ENCODE measurements at regions not wholly inside any gene's neighbourhood (a gene's known extent, or its start where the extent isn't known, plus 50 kb on each side); places are given as distances from the start of the nearest gene placed in this dataset.

GRCh38 chr2:126748188-126748760, 92.3 kb downstream of the GYPC start:
- Histone ChIP-seq H3K27me3 (ENCODE audit: insufficient read depth, low read depth) (peaks cover 71% of the 10 kb centered on the region), H4K20me1 (ENCODE audit: insufficient read depth) (no peaks in the 10 kb centered on the region), H3K27ac (no peak overlapping the region), H3K4me3 (no peak overlapping the region), H3F3A (ENCODE audit: insufficient read depth, low read depth) (no peaks in the 10 kb centered on the region), H3K4me1 (replicated peaks; ENCODE audit: insufficient read depth) (no peaks in the 10 kb centered on the region), H2AFZ (no peak overlapping the region), H3K9me3 (ENCODE audit: insufficient read depth, low read depth) (no peaks in the 10 kb centered on the region), H3K9me2 (ENCODE audit: insufficient read depth) (no peaks in the 10 kb centered on the region), H3K79me2 (ENCODE audit: low read depth) (no peaks in the 10 kb centered on the region), H3K4me2 (no peak overlapping the region), H3K36me3 (ENCODE audit: low read depth) (no peaks in the 10 kb centered on the region)
- TF ChIP-seq, protein P1, sequence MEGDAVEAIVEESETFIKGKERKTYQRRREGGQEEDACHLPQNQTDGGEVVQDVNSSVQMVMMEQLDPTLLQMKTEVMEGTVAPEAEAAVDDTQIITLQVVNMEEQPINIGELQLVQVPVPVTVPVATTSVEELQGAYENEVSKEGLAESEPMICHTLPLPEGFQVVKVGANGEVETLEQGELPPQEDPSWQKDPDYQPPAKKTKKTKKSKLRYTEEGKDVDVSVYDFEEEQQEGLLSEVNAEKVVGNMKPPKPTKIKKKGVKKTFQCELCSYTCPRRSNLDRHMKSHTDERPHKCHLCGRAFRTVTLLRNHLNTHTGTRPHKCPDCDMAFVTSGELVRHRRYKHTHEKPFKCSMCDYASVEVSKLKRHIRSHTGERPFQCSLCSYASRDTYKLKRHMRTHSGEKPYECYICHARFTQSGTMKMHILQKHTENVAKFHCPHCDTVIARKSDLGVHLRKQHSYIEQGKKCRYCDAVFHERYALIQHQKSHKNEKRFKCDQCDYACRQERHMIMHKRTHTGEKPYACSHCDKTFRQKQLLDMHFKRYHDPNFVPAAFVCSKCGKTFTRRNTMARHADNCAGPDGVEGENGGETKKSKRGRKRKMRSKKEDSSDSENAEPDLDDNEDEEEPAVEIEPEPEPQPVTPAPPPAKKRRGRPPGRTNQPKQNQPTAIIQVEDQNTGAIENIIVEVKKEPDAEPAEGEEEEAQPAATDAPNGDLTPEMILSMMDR (conservative IDR thresholded peaks at IDR 0.05) = no peak
- no peak for TF ChIP-seq EZH2 (IDR thresholded peaks at IDR 0.05; ENCODE audit: low read depth)
- CTCF ChIA-PET = no interaction called here
- BruUV-seq (replicated peaks) = no TSS peak
- POLR2A ChIA-PET (ENCODE audit: unreplicated experiment) = no interaction called here
- intact Hi-C loops (cut with micrococcal nuclease; ENCODE audit: unreplicated experiment) = no loop called here
- no peak for DNase-seq

- Histone ChIP-seq H3K4me3 (no peak overlapping the region), H3K27me3 (ENCODE audit: insufficient read depth, low read depth) (peaks cover 70% of the 10 kb centered on the region), H3K9me2 (ENCODE audit: insufficient read depth) (no peaks in the 10 kb centered on the region), H3K79me2 (ENCODE audit: low read depth) (no peaks in the 10 kb centered on the region), H2AFZ (no peak overlapping the region), H3K36me3 (ENCODE audit: low read depth) (no peaks in the 10 kb centered on the region), H4K20me1 (ENCODE audit: insufficient read depth) (no peaks in the 10 kb centered on the region), H3K4me1 (replicated peaks; ENCODE audit: insufficient read depth) (no peaks in the 10 kb centered on the region), H3K9me3 (ENCODE audit: insufficient read depth, low read depth) (no peaks in the 10 kb centered on the region), H3K4me2 (no peak overlapping the region), H3F3A (ENCODE audit: insufficient read depth, low read depth) (no peaks in the 10 kb centered on the region), H3K27ac (no peak overlapping the region)
- no peak for DNase-seq
- POLR2A ChIA-PET (ENCODE audit: unreplicated experiment) = no interaction called here
- no peak for TF ChIP-seq EZH2 (IDR thresholded peaks at IDR 0.05; ENCODE audit: low read depth)
- TF ChIP-seq, protein P1 (conservative IDR thresholded peaks at IDR 0.05) = no peak
- CTCF ChIA-PET = no interaction called here
- no TSS peak for BruUV-seq (replicated peaks)
- intact Hi-C loops (cut with micrococcal nuclease; ENCODE audit: unreplicated experiment) = no loop called here
Observed at GRCh38 chr2:126748929-126749518, 93.1 kb downstream of the GYPC start.

DNA sequence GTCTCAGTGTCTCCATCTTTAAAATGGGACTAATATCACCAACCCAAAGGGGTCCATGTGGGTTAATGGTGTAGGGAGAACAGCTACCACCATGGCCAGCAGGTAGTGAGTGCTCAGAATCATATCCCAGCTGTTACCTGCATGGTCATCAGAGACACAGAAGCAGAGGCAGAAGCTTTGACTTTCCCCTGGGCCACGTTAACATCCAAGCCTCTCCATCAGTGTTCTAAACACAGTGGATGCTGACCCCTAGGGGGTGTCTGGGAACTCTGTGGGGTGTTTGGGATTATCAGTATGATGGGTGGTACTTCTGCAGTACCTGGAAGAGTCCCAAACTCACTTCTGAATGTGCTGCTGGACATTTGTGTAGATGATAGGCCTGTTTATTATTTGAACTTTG, 93.6 kb downstream of the GYPC start:
- Histone ChIP-seq H3K4me1 (replicated peaks; ENCODE audit: insufficient read depth) (no peaks in the 10 kb centered on the region), H3K27ac (no peak overlapping the region), H4K20me1 (ENCODE audit: insufficient read depth) (no peaks in the 10 kb centered on the region), H3F3A (ENCODE audit: insufficient read depth, low read depth) (no peaks in the 10 kb centered on the region), H3K9me3 (ENCODE audit: insufficient read depth, low read depth) (no peaks in the 10 kb centered on the region), H3K27me3 (ENCODE audit: insufficient read depth, low read depth) (peaks cover 66% of the 10 kb centered on the region), H2AFZ (no peak overlapping the region), H3K4me3 (no peak overlapping the region), H3K36me3 (ENCODE audit: low read depth) (no peaks in the 10 kb centered on the region), H3K79me2 (ENCODE audit: low read depth) (no peaks in the 10 kb centered on the region), H3K9me2 (ENCODE audit: insufficient read depth) (no peaks in the 10 kb centered on the region), H3K4me2 (no peak overlapping the region)
- intact Hi-C loops (cut with micrococcal nuclease; ENCODE audit: unreplicated experiment) = no loop called here
- no TSS peak for BruUV-seq (replicated peaks)
- POLR2A ChIA-PET (ENCODE audit: unreplicated experiment) = no interaction called here
- CTCF ChIA-PET = no interaction called here
- no peak for TF ChIP-seq EZH2 (IDR thresholded peaks at IDR 0.05; ENCODE audit: low read depth)
- TF ChIP-seq, protein P1 (conservative IDR thresholded peaks at IDR 0.05) = no peak
- no peak for DNase-seq

Measured in PC-9 (cell line).